ENCODE measurements at regions not wholly inside any gene's neighbourhood (a gene's known extent, or its start where the extent isn't known, plus 50 kb on each side); places are given as distances from the start of the nearest gene placed in this dataset.

GRCh38 chr11:33965032-33965431 lies 73.2 kb upstream of the LMO2 start:
- TF ChIP-seq MAX (CRISPR knock-in tag; IDR thresholded peaks at IDR 0.05) (no peak), ZNF423 (CRISPR knock-in tag; IDR thresholded peaks at IDR 0.05) (no peak), CTCF (IDR thresholded peaks at IDR 0.05) (no peak), ZSCAN18 (CRISPR knock-in tag; IDR thresholded peaks at IDR 0.05) (no peak), GABPB1 (CRISPR knock-in tag; IDR thresholded peaks at IDR 0.05) (no peak), TCF7 (CRISPR knock-in tag; IDR thresholded peaks at IDR 0.05; ENCODE audit: low read depth) (no peak), JUN (CRISPR knock-in tag; IDR thresholded peaks at IDR 0.05) (no peak), FOXP4 (CRISPR knock-in tag; IDR thresholded peaks at IDR 0.05) (no peak), E2F1 (CRISPR knock-in tag; IDR thresholded peaks at IDR 0.05) (no peak), FOXK1 (CRISPR knock-in tag; IDR thresholded peaks at IDR 0.05) (no peak), ELF4 (CRISPR knock-in tag; IDR thresholded peaks at IDR 0.05; ENCODE audit: low read depth) (no peak), ATF3 (CRISPR knock-in tag; conservative IDR thresholded peaks at IDR 0.05) (no peak), ZNF416 (CRISPR knock-in tag; IDR thresholded peaks at IDR 0.05) (no peak), CREM (CRISPR knock-in tag; IDR thresholded peaks at IDR 0.05) (no peak)

Data from WTC11 (cell line).